COR-L47 (cell line): ENCODE measurements at regions not wholly inside any gene's neighbourhood (a gene's known extent, or its start where the extent isn't known, plus 50 kb on each side); places are given as distances from the start of the nearest gene placed in this dataset.
"Not testable (repeated sequence)": the region's sequence is repeated elsewhere in the genome, so short reads cannot be mapped to it uniquely, and the experiment has no call there.

ENCODE experiments used
- DNase-seq: peaks from one replicate; lab custom pipeline; 2025; lab: John Stamatoyannopoulos, UW

- no peak for DNase-seq
These were observed 150.3 kb upstream of the NR2F2 start for GRCh38 chr15:96180087-96180748.

- DNase-seq = no peak
These were observed 149.3 kb upstream of the NR2F2 start for GRCh38 chr15:96181217-96181616.

- DNase-seq = no peak
These were observed 148.6 kb upstream of the NR2F2 start for GRCh38 chr15:96181873-96182301.

- no peak for DNase-seq
These were observed 147.6 kb upstream of the NR2F2 start for GRCh38 chr15:96182736-96183513.

GRCh38 chr15:96183514-96183850 is 147.0 kb upstream of the NR2F2 start:
- DNase-seq = no peak

- no peak for DNase-seq
These were observed 146.6 kb upstream of the NR2F2 start for GRCh38 chr15:96183867-96184266.

- no peak for DNase-seq
These were observed 146.2 kb upstream of the NR2F2 start for GRCh38 chr15:96184297-96184696.

GRCh38 chr15:96186105-96186504 is 144.4 kb upstream of the NR2F2 start:
- DNase-seq = no peak

- DNase-seq = no peak
These were observed 142.9 kb upstream of the NR2F2 start for GRCh38 chr15:96187341-96188305.

- no peak for DNase-seq
These were observed 132.8 kb upstream of the NR2F2 start for GRCh38 chr15:96197721-96198120.

GRCh38 chr15:96199111-96199510 is 131.4 kb upstream of the NR2F2 start:
- DNase-seq = no peak

- no peak for DNase-seq
These were observed 130.0 kb upstream of the NR2F2 start for GRCh38 chr15:96200357-96200967.

- no peak for DNase-seq
These were observed 128.8 kb upstream of the NR2F2 start for GRCh38 chr15:96201696-96202095.

- DNase-seq = not testable (repeated sequence)
These were observed 124.9 kb upstream of the NR2F2 start for GRCh38 chr15:96205588-96205987.

- no peak for DNase-seq
These were observed 123.0 kb upstream of the NR2F2 start for GRCh38 chr15:96207377-96208006.

GRCh38 chr15:96209285-96209735 is 121.2 kb upstream of the NR2F2 start:
- DNase-seq = no peak

GRCh38 chr15:96213045-96213444 is 117.5 kb upstream of the NR2F2 start:
- no peak for DNase-seq

GRCh38 chr15:96213896-96214295 is 116.6 kb upstream of the NR2F2 start:
- no peak for DNase-seq

GRCh38 chr15:96216481-96216880 is 114.0 kb upstream of the NR2F2 start:
- not testable (repeated sequence) for DNase-seq

- no peak for DNase-seq
These were observed 112.5 kb upstream of the NR2F2 start for GRCh38 chr15:96217983-96218382.

GRCh38 chr15:96218623-96219455 is 111.7 kb upstream of the NR2F2 start:
- DNase-seq = no peak
